ENCODE measurements at regions not wholly inside any gene's neighbourhood (a gene's known extent, or its start where the extent isn't known, plus 50 kb on each side); places are given as distances from the start of the nearest gene placed in this dataset.

DNA sequence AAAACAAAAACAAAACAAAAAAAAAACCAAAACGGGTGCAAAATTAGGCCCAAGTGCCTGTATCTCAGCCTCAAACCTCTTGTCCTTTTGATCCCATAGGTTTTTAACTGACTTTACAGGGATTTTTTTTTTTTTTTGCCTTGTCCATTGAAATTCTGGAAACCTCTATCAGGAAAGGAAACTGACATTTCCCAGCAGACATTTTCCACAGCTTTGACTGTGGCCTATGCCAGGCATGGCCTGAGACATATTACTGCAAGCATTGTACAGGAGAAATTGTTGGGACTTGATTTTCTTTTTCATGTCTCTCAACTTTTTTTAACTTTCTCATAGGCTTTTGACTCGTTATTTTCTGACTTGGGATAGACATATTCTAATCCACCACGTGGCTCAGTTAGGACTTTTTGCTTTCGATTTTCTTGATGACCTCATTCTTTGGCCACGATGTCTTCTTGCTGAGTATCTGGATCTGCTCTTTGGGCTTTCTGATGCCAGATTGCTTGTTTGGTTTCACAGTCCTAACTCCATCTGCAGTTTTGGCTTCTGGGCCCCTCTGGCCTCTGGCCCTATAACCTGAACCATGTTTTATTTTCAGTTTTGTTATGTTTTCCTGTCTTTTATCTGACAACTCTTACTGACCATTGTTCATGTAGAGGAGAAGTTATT is 336.1 kb upstream of the C11orf87 start:
- peaks cover 0 to 4% of the 10 kb centered on the region in 2 experiments for H3K9me3 ChIP-seq (ENCODE audit: control insufficient read depth in 1 of 2, insufficient read depth in 1 of 2, low read length in 2 of 2)
- H3K4me1 ChIP-seq (ENCODE audit: insufficient read depth, low read length): no peaks in the 10 kb centered on the region
- H3K4me1 Mint-ChIP-seq (ENCODE audit: low read depth): no peaks in the 10 kb centered on the region
- no peak overlapping the region for H3K4me3 Mint-ChIP-seq
- no peaks in the 10 kb centered on the region for H3K36me3 ChIP-seq (ENCODE audit: insufficient read depth, low read length)
- no peaks in the 10 kb centered on the region for H3K27me3 ChIP-seq (ENCODE audit: control insufficient read depth in 1 of 2, insufficient read depth in 2 of 2, low read length in 2 of 2)
- intact Hi-C loops (cut with DNase I, micrococcal nuclease): no loop called here
- H3K9me3 Mint-ChIP-seq: no peaks in the 10 kb centered on the region
- POLR2A ChIA-PET: no interaction called here
- H3K36me3 Mint-ChIP-seq (ENCODE audit: low read depth): no peaks in the 10 kb centered on the region
- H3K4me3 ChIP-seq (ENCODE audit: low read length): no peak overlapping the region
- CTCF ChIA-PET: no interaction called here
- DNase-seq (no peak), ATAC-seq (ENCODE audit: poor library complexity) (no peak)
- no peak overlapping the region for H3K27ac Mint-ChIP-seq
- TF ChIP-seq, protein P1, sequence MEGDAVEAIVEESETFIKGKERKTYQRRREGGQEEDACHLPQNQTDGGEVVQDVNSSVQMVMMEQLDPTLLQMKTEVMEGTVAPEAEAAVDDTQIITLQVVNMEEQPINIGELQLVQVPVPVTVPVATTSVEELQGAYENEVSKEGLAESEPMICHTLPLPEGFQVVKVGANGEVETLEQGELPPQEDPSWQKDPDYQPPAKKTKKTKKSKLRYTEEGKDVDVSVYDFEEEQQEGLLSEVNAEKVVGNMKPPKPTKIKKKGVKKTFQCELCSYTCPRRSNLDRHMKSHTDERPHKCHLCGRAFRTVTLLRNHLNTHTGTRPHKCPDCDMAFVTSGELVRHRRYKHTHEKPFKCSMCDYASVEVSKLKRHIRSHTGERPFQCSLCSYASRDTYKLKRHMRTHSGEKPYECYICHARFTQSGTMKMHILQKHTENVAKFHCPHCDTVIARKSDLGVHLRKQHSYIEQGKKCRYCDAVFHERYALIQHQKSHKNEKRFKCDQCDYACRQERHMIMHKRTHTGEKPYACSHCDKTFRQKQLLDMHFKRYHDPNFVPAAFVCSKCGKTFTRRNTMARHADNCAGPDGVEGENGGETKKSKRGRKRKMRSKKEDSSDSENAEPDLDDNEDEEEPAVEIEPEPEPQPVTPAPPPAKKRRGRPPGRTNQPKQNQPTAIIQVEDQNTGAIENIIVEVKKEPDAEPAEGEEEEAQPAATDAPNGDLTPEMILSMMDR (IDR thresholded peaks at IDR 0.05): no peak
- no peak overlapping the region for H3K27ac ChIP-seq (ENCODE audit: low read depth in 1 of 2, low read length in 2 of 2)
- no peaks in the 10 kb centered on the region for H3K27me3 Mint-ChIP-seq

DNA sequence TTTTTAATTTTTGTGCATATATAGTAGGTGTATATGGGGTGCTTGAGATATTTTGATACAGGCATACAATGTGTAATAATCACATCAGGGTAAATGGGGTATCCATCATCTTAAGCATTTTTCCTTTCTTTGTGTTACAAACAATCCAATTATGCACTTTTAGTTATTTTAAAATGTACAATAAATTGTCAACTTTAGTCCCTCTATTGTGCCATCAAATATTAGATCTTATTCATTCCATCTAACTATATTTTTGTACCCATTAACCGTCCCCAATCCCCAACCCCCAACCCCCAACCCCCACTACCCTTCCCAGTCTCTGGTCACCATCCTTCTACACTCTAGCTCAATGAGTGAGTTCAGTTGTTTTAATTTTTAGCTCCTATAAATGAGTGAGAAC is 335.1 kb upstream of the C11orf87 start:
- H3K9me3 Mint-ChIP-seq: no peaks in the 10 kb centered on the region
- TF ChIP-seq, protein P1 (IDR thresholded peaks at IDR 0.05): no peak
- POLR2A ChIA-PET: no interaction called here

DNA sequence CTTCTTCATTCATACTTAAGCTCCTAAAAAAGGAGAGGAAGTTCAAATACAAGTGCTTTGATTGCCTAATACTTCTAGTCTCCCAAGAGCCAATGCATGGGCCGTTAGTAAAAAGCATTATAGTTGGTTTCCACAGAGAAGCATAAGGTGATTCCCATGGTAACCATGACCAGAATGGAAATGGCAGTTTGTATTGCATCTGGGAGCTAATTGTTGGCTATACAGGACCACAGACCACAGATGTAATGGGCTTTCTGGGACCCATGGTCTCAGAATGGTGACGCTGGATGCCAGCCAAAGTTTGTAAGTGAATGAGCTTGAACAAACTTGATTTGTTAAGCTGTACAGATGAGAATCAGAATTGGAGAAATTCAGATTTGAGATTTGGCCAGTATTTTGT is 333.9 kb upstream of the C11orf87 start:
- CTCF ChIA-PET: interaction anchor here (0.9 kb wide), 1 partner anchor 9 kb away, joined by 3 read pairs; no protein-coding TSS in a partner anchor
- intact Hi-C loops (cut with DNase I, micrococcal nuclease): no loop called here
- DNase-seq (no peak), ATAC-seq (ENCODE audit: poor library complexity) (no peak)
- Mint-ChIP-seq H3K36me3 (ENCODE audit: low read depth) (no peaks in the 10 kb centered on the region), H3K4me3 (no peak overlapping the region), H3K9me3 (no peaks in the 10 kb centered on the region), H3K4me1 (ENCODE audit: low read depth) (no peaks in the 10 kb centered on the region), H3K27ac (no peak overlapping the region), H3K27me3 (no peaks in the 10 kb centered on the region)
- POLR2A ChIA-PET: no interaction called here
- Histone ChIP-seq H3K36me3 (ENCODE audit: insufficient read depth, low read length) (no peaks in the 10 kb centered on the region), H3K27me3 (ENCODE audit: control insufficient read depth in 1 of 2, insufficient read depth in 2 of 2, low read length in 2 of 2) (no peaks in the 10 kb centered on the region), H3K4me1 (ENCODE audit: insufficient read depth, low read length) (no peaks in the 10 kb centered on the region), H3K4me3 (ENCODE audit: low read length) (no peak overlapping the region), H3K27ac (ENCODE audit: low read depth in 1 of 2, low read length in 2 of 2) (no peak overlapping the region), H3K9me3 (ENCODE audit: control insufficient read depth in 1 of 2, insufficient read depth in 1 of 2, low read length in 2 of 2) (peaks cover 0 to 4% of the 10 kb centered on the region in 2 experiments)
- TF ChIP-seq, protein P1 (IDR thresholded peaks at IDR 0.05): no peak

More for the DNA sequence above, 335.1 kb upstream of the C11orf87 start:
- H3K4me1 ChIP-seq (ENCODE audit: insufficient read depth, low read length): no peaks in the 10 kb centered on the region
- DNase-seq (no peak), ATAC-seq (ENCODE audit: poor library complexity) (no peak)
- Mint-ChIP-seq H3K36me3 (ENCODE audit: low read depth) (no peaks in the 10 kb centered on the region), H3K4me3 (no peak overlapping the region), H3K4me1 (ENCODE audit: low read depth) (no peaks in the 10 kb centered on the region), H3K27ac (no peak overlapping the region), H3K27me3 (no peaks in the 10 kb centered on the region)
- intact Hi-C loops (cut with DNase I, micrococcal nuclease): no loop called here
- no peaks in the 10 kb centered on the region for H3K36me3 ChIP-seq (ENCODE audit: insufficient read depth, low read length)
- CTCF ChIA-PET: no interaction called here
- no peaks in the 10 kb centered on the region for H3K27me3 ChIP-seq (ENCODE audit: control insufficient read depth in 1 of 2, insufficient read depth in 2 of 2, low read length in 2 of 2)
- no peak overlapping the region for H3K27ac ChIP-seq (ENCODE audit: low read depth in 1 of 2, low read length in 2 of 2)
- no peak overlapping the region for H3K4me3 ChIP-seq (ENCODE audit: low read length)
- H3K9me3 ChIP-seq (ENCODE audit: control insufficient read depth in 1 of 2, insufficient read depth in 1 of 2, low read length in 2 of 2): peaks cover 0 to 4% of the 10 kb centered on the region in 2 experiments

All from CD4-positive, alpha-beta T cell (primary cell).